Right lobe of liver (tissue), 6 donors: ENCODE measurements at regions not wholly inside any gene's neighbourhood (a gene's known extent, or its start where the extent isn't known, plus 50 kb on each side); places are given as distances from the start of the nearest gene placed in this dataset.

Source experiments
- ATAC-seq, 4 donors: fragments of 200-7000 bp; cut with Tn5 transposase; one replicate each; pipeline ENCODE4 v1.9.1; 2020; ENCODE audit warnings: mild to moderate bottlenecking in 4 of 4, moderate library complexity in 4 of 4
- DNase-seq, 3 donors: peaks; one replicate each; pipeline ENCODE4 v3.0.0-alpha.2; 2020
- H3K27ac ChIP-seq, 3 donors: fragments of 200-600 bp; one replicate each; pipeline ENCODE4 v1.8.0; 2022
- H3K27me3 ChIP-seq, 2 donors: fragments of 200-600 bp; one replicate each; pipeline ENCODE4 v1.8.0; 2022
- H3K36me3 ChIP-seq, 4 donors: fragments of 200-600 bp; sonication (generic) in 1 of 4; one replicate each; pipeline versions ENCODE4 v1.5.1 to v1.8.0; 2017 to 2022; ENCODE audit warnings: control low read depth in 1 of 4
- H3K4me1 ChIP-seq, 4 donors: fragments of 200-600 bp; sonication (generic) in 1 of 4; one replicate each; pipeline versions ENCODE4 v1.5.1 to v1.8.0; 2017 to 2022; ENCODE audit warnings: control low read depth in 1 of 4
- H3K4me3 ChIP-seq, 3 donors: fragments of 200-600 bp; one replicate each; pipeline ENCODE4 v1.8.0; 2022
- H3K9me3 ChIP-seq, 4 donors: fragments of 200-600 bp; sonication (generic) in 1 of 4; one replicate each; pipeline versions ENCODE4 v1.5.1 to v1.8.0; 2017 to 2022; ENCODE audit warnings: control low read depth in 1 of 4
- CTCF ChIP-seq, 4 donors: fragments of 200-600 bp in 3 of 4; fragments of 450-650 bp in 1 of 4; IDR thresholded peaks; one replicate each; pipeline versions ENCODE4 v1.5.1 to v1.8.0; 2016 to 2022; ENCODE audit warnings: antibody characterized with exemption in 4 of 4, mild to moderate bottlenecking in 2 of 4
- POLR2A ChIP-seq: fragments of 450-650 bp; IDR thresholded peaks from one replicate; pipeline ENCODE4 v1.6.1; 2017; ENCODE audit warnings: antibody characterized with exemption, mild to moderate bottlenecking
- WGBS: methylation state at CpG from one replicate; pipeline ENCODE4 v1.1.6; 2018; ENCODE audit warnings: low coverage, low lambda C conversion rate; ENCODE audit not compliant: insufficient coverage; ENCODE audit errors: missing lambda C conversion rate; 5-methylcytosine and 5-hydroxymethylcytosine counted together
- intact Hi-C, 2 donors: fragments of 100-400 bp; cut with DNase I; formaldehyde crosslinking; loops; one replicate each; pipeline versions ENCODE4 v1.11.2 to v1.14.1; 2022
- donor health status: DM: no; HTN: yes; CAD: no.
- donor health status: DM: no; HTN: no; CAD: no.
- donor health status: DM: no; HTN: no; CAD: no.
- donor health status: DM: no; HTN: yes; CAD: no.
- donor health status: DM: no; HTN: yes; CAD: no.

- no peak for TF ChIP-seq POLR2A
- no peaks in the 10 kb centered on the region for H3K4me1 ChIP-seq
- no peak overlapping the region for H3K4me3 ChIP-seq
- ATAC-seq, result no peak
- DNase-seq, result no peak
- H3K27me3 ChIP-seq, result no peaks in the 10 kb centered on the region
- H3K9me3 ChIP-seq, result no peaks in the 10 kb centered on the region
- no peak overlapping the region for H3K27ac ChIP-seq
- WGBS, result 51% methylated on average over 7 of the region's 7 CpGs
- intact Hi-C loops, result no loop called here
- no peaks in the 10 kb centered on the region for H3K36me3 ChIP-seq
Observed at GRCh38 chr14:45633220-45633984, 380.4 kb upstream of the MIS18BP1 start.

- Histone ChIP-seq H3K27ac (no peak overlapping the region), H3K9me3 (no peaks in the 10 kb centered on the region), H3K27me3 (no peaks in the 10 kb centered on the region), H3K4me3 (no peak overlapping the region), H3K36me3 (no peaks in the 10 kb centered on the region), H3K4me1 (no peaks in the 10 kb centered on the region)
- 45% methylated on average over 2 of the region's 2 CpGs for WGBS
- ATAC-seq (no peak), DNase-seq (no peak)
- TF ChIP-seq CTCF (IDR thresholded peaks at IDR 0.05) (no peak), POLR2A (no peak)
- intact Hi-C loops, result no loop called here
Observed at GRCh38 chr14:45621731-45622130, 368.7 kb upstream of the MIS18BP1 start.

- no peak for TF ChIP-seq CTCF (IDR thresholded peaks at IDR 0.05)
- TF ChIP-seq POLR2A, result no peak
- intact Hi-C loops, result no loop called here
- H3K4me1 ChIP-seq, result no peaks in the 10 kb centered on the region
- no peak for ATAC-seq
- no peak overlapping the region for H3K4me3 ChIP-seq
- no peak for DNase-seq
- no peaks in the 10 kb centered on the region for H3K27me3 ChIP-seq
- H3K36me3 ChIP-seq, result no peaks in the 10 kb centered on the region
- WGBS, result 58% methylated on average over 4 of the region's 4 CpGs
- no peaks in the 10 kb centered on the region for H3K9me3 ChIP-seq
- H3K27ac ChIP-seq, result no peak overlapping the region
Observed at GRCh38 chr14:45619831-45620230, 366.8 kb upstream of the MIS18BP1 start.

- Histone ChIP-seq H3K27ac (no peak overlapping the region), H3K9me3 (no peaks in the 10 kb centered on the region), H3K27me3 (no peaks in the 10 kb centered on the region), H3K4me1 (no peaks in the 10 kb centered on the region), H3K4me3 (no peak overlapping the region), H3K36me3 (no peaks in the 10 kb centered on the region)
- ATAC-seq, result no peak
- WGBS, result 4% methylated on average over 1 of the region's 1 CpG
- intact Hi-C loops, result no loop called here
- no peak for DNase-seq
- no peak for TF ChIP-seq POLR2A
- no peak for TF ChIP-seq CTCF (IDR thresholded peaks at IDR 0.05)
Observed at GRCh38 chr14:45610318-45610717, 357.3 kb upstream of the MIS18BP1 start.

GRCh38 chr14:45587142-45587541 is 334.1 kb upstream of the MIS18BP1 start:
- no peak for ATAC-seq

More at GRCh38 chr14:45587142-45587541, 334.1 kb upstream of the MIS18BP1 start:
- intact Hi-C loops, result no loop called here
- no peak for DNase-seq
- TF ChIP-seq CTCF (IDR thresholded peaks at IDR 0.05) (no peak), POLR2A (no peak)
- Histone ChIP-seq H3K9me3 (peaks cover 0 to 5% (median 0%) of the 10 kb centered on the region in 4 donors), H3K4me1 (no peaks in the 10 kb centered on the region), H3K4me3 (no peak overlapping the region), H3K36me3 (no peaks in the 10 kb centered on the region), H3K27ac (no peak overlapping the region), H3K27me3 (no peaks in the 10 kb centered on the region)
- WGBS, result 54% methylated on average over 3 of the region's 3 CpGs
